T-cell (primary cell): ENCODE measurements at regions not wholly inside any gene's neighbourhood (a gene's known extent, or its start where the extent isn't known, plus 50 kb on each side); places are given as distances from the start of the nearest gene placed in this dataset.

Experiments
- ATAC-seq, 4 experiments: fragments of 200-7000 bp in 3 of 4; fragments of 150-1000 bp in 1 of 4; cut with Tn5 transposase; replicated peaks in 1 of 4; 1 replicate in 3 of 4; 2 replicates in 1 of 4; pipeline ENCODE4 v1.10.0; 2021; ENCODE audit warnings: moderate library complexity in 3 of 4, mild to moderate bottlenecking in 2 of 4, moderate number of reproducible peaks in 1 of 4
- CTCF ChIA-PET, 2 donors: fragments of 300-600 bp; sonication (Branson Sonifier 250); formaldehyde crosslinking; loops; one replicate each; lab custom pipeline; 2022; ENCODE audit warnings: antibody characterized with exemption in 2 of 2; lab: Charles Lee
- POLR2A ChIA-PET, 2 donors: fragments of 300-600 bp; sonication (Branson Sonifier 250); formaldehyde crosslinking; loops; one replicate each; lab custom pipeline; 2022; ENCODE audit warnings: antibody characterized with exemption in 2 of 2; lab: Charles Lee
- DNase-seq, 35 experiments: peaks; one replicate each; pipeline versions ENCODE4 v3.0.0 to v3.0.0-alpha.2; 2013 to 2023
- H3K27ac ChIP-seq: one replicate; pipeline ENCODE4 v1.5.1; 2013; ENCODE audit warnings: low read length
- H3K27me3 ChIP-seq, 2 experiments: replicated peaks in 1 of 2; 1 replicate in 1 of 2; 2 replicates in 1 of 2; pipeline versions ENCODE4 v1.6.1 to v1.7.0; 2013; ENCODE audit warnings: low read length in 1 of 2, mixed read lengths in 1 of 2; ENCODE audit not compliant: control insufficient read depth in 2 of 2, insufficient read depth in 2 of 2; ENCODE audit errors: extremely low read depth in 1 of 2
- H3K36me3 ChIP-seq, 2 donors: 1 replicate in 1 of 2; 2 replicates in 1 of 2; pipeline versions ENCODE4 v1.6.1 to v1.7.0; 2013; ENCODE audit warnings: low read length in 1 of 2; ENCODE audit not compliant: control insufficient read depth in 2 of 2, insufficient read depth in 1 of 2; ENCODE audit errors: extremely low read depth in 1 of 2
- H3K4me1 ChIP-seq, 2 experiments: 1 replicate in 1 of 2; 2 replicates in 1 of 2; pipeline versions ENCODE4 v1.6.1 to v1.7.0; 2013; ENCODE audit warnings: low read length in 2 of 2, mixed read lengths in 1 of 2; ENCODE audit not compliant: insufficient read depth in 2 of 2, control insufficient read depth in 1 of 2; ENCODE audit errors: extremely low read depth in 1 of 2
- H3K4me3 ChIP-seq, 2 donors: 1 replicate in 1 of 2; 2 replicates in 1 of 2; pipeline versions ENCODE4 v1.5.1 to v1.7.0; 2013; ENCODE audit warnings: mild to moderate bottlenecking in 2 of 2, low read length in 1 of 2, moderate library complexity in 1 of 2; ENCODE audit not compliant: control insufficient read depth in 1 of 2; ENCODE audit errors: extremely low read depth in 1 of 2
- H3K9me3 ChIP-seq: 2 replicates; pipeline ENCODE4 v1.7.0; 2013
- H3K27ac Mint-ChIP-seq, 2 donors: one replicate each; pipeline ENCODE4 v1.8.0; 2020 to 2021; ENCODE audit warnings: mild to moderate bottlenecking in 2 of 2, mixed read lengths in 2 of 2
- H3K27me3 Mint-ChIP-seq, 2 donors: one replicate each; pipeline ENCODE4 v1.8.0; 2021 to 2022; ENCODE audit warnings: mixed read lengths in 2 of 2
- H3K36me3 Mint-ChIP-seq: one replicate; pipeline ENCODE4 v1.8.0; 2021; ENCODE audit warnings: mixed read lengths
- H3K4me1 Mint-ChIP-seq, 3 donors: one replicate each; pipeline ENCODE4 v1.8.0; 2020 to 2022; ENCODE audit warnings: mixed read lengths in 3 of 3, mild to moderate bottlenecking in 1 of 3
- H3K4me3 Mint-ChIP-seq, 3 donors: one replicate each; pipeline ENCODE4 v1.8.0; 2020 to 2022; ENCODE audit warnings: mild to moderate bottlenecking in 3 of 3, mixed read lengths in 3 of 3, moderate library complexity in 3 of 3
- H3K9me3 Mint-ChIP-seq, 3 donors: one replicate each; pipeline ENCODE4 v1.8.0; 2020 to 2022; ENCODE audit warnings: mixed read lengths in 3 of 3
- WGBS: methylation state at CpG from one replicate; pipeline ENCODE4 v1.1.5; 2013; ENCODE audit warnings: missing lambda C conversion rate; ENCODE audit not compliant: insufficient coverage; 5-methylcytosine and 5-hydroxymethylcytosine counted together

GRCh38 chr4:24339260-24339659, 245.1 kb downstream of the DHX15 start:
- no peaks in the 10 kb centered on the region for H3K27me3 ChIP-seq
- POLR2A ChIA-PET: interaction anchor here in 1 of 2 donors (0.7 kb wide), 1 partner anchor 26 kb away, joined by 4 read pairs; no protein-coding TSS in a partner anchor
- Mint-ChIP-seq H3K27me3 (peaks cover 0 to 5% of the 10 kb centered on the region in 2 donors), H3K9me3 (peaks cover 0 to 4% (median 4%) of the 10 kb centered on the region in 3 donors), H3K36me3 (no peaks in the 10 kb centered on the region), H3K27ac (no peak overlapping the region), H3K4me3 (no peak overlapping the region), H3K4me1 (no peaks in the 10 kb centered on the region)
- H3K27ac ChIP-seq: no peak overlapping the region
- H3K4me1 ChIP-seq: no peaks in the 10 kb centered on the region
- CTCF ChIA-PET: no interaction called here
- no peaks in the 10 kb centered on the region for H3K9me3 ChIP-seq
- no peak for DNase-seq
- 58% methylated on average over 2 of the region's 5 CpGs for WGBS
- no peak for ATAC-seq
- no peak overlapping the region for H3K4me3 ChIP-seq
- H3K36me3 ChIP-seq: no peaks in the 10 kb centered on the region

GRCh38 chr4:24337451-24338190, 246.7 kb downstream of the DHX15 start:
- no peak overlapping the region for H3K27ac ChIP-seq
- Mint-ChIP-seq H3K9me3 (peaks cover 0 to 4% (median 4%) of the 10 kb centered on the region in 3 donors), H3K4me1 (no peaks in the 10 kb centered on the region), H3K27me3 (peaks cover 0 to 5% of the 10 kb centered on the region in 2 donors), H3K36me3 (no peaks in the 10 kb centered on the region), H3K27ac (no peak overlapping the region), H3K4me3 (no peak overlapping the region)
- H3K27me3 ChIP-seq: no peaks in the 10 kb centered on the region
- no peak overlapping the region for H3K4me3 ChIP-seq
- no peak for DNase-seq
- ChIA-PET CTCF (no interaction called here), POLR2A (no interaction called here)
- H3K9me3 ChIP-seq: no peaks in the 10 kb centered on the region
- no peaks in the 10 kb centered on the region for H3K36me3 ChIP-seq
- no peaks in the 10 kb centered on the region for H3K4me1 ChIP-seq
- 80% methylated on average over 11 of the region's 13 CpGs for WGBS
- no peak for ATAC-seq

GRCh38 chr4:24335616-24336015, 248.7 kb downstream of the DHX15 start:
- Histone ChIP-seq H3K4me3 (no peak overlapping the region), H3K9me3 (no peaks in the 10 kb centered on the region), H3K27ac (no peak overlapping the region), H3K27me3 (no peaks in the 10 kb centered on the region), H3K4me1 (no peaks in the 10 kb centered on the region), H3K36me3 (no peaks in the 10 kb centered on the region)
- DNase-seq (no peak), ATAC-seq (no peak)
- CTCF ChIA-PET: no interaction called here
- Mint-ChIP-seq H3K27ac (no peak overlapping the region), H3K27me3 (peaks cover 0 to 5% of the 10 kb centered on the region in 2 donors), H3K4me3 (no peak overlapping the region), H3K4me1 (no peaks in the 10 kb centered on the region), H3K36me3 (no peaks in the 10 kb centered on the region), H3K9me3 (peaks cover 0 to 4% (median 4%) of the 10 kb centered on the region in 3 donors)
- POLR2A ChIA-PET: no interaction called here
- WGBS: 100% methylated on average over 1 of the region's 4 CpGs

GRCh38 chr4:24334906-24335305, 249.4 kb downstream of the DHX15 start:
- peaks cover 0 to 5% of the 10 kb centered on the region in 2 donors for H3K27me3 Mint-ChIP-seq
- H3K9me3 ChIP-seq: no peaks in the 10 kb centered on the region
- DNase-seq: no peak
- H3K36me3 ChIP-seq: no peaks in the 10 kb centered on the region
- H3K27ac Mint-ChIP-seq: no peak overlapping the region
- no peak overlapping the region for H3K4me3 ChIP-seq
- no peaks in the 10 kb centered on the region for H3K27me3 ChIP-seq
- ATAC-seq: no peak
- no peaks in the 10 kb centered on the region for H3K36me3 Mint-ChIP-seq
- H3K4me1 Mint-ChIP-seq: no peaks in the 10 kb centered on the region
- no CpG with 5 or more reads among the region's 3 CpGs for WGBS
- H3K27ac ChIP-seq: no peak overlapping the region
- H3K9me3 Mint-ChIP-seq: peaks cover 0 to 4% (median 4%) of the 10 kb centered on the region in 3 donors
- CTCF ChIA-PET: no interaction called here
- no peaks in the 10 kb centered on the region for H3K4me1 ChIP-seq
- POLR2A ChIA-PET: no interaction called here
- H3K4me3 Mint-ChIP-seq: no peak overlapping the region

- Mint-ChIP-seq H3K9me3 (peaks cover 0 to 4% (median 0%) of the 10 kb centered on the region in 3 donors), H3K4me1 (no peaks in the 10 kb centered on the region), H3K4me3 (no peak overlapping the region), H3K27me3 (no peaks in the 10 kb centered on the region), H3K36me3 (no peaks in the 10 kb centered on the region), H3K27ac (no peak overlapping the region)
- Histone ChIP-seq H3K27ac (no peak overlapping the region), H3K4me1 (no peaks in the 10 kb centered on the region), H3K9me3 (no peaks in the 10 kb centered on the region), H3K27me3 (no peaks in the 10 kb centered on the region), H3K4me3 (no peak overlapping the region), H3K36me3 (no peaks in the 10 kb centered on the region)
- ChIA-PET CTCF (no interaction called here), POLR2A (no interaction called here)
- ATAC-seq (no peak), DNase-seq (no peak)
Measured at GRCh38 chr4:24330573-24330972, 253.8 kb downstream of the DHX15 start.

GRCh38 chr4:24330172-24330571, 254.2 kb downstream of the DHX15 start:
- ATAC-seq (no peak), DNase-seq (no peak)
- H3K27me3 ChIP-seq: no peaks in the 10 kb centered on the region
- no peak overlapping the region for H3K4me3 ChIP-seq
- Mint-ChIP-seq H3K27me3 (no peaks in the 10 kb centered on the region), H3K4me3 (no peak overlapping the region), H3K27ac (no peak overlapping the region), H3K9me3 (peaks cover 0 to 4% (median 0%) of the 10 kb centered on the region in 3 donors), H3K4me1 (no peaks in the 10 kb centered on the region), H3K36me3 (no peaks in the 10 kb centered on the region)
- no peak overlapping the region for H3K27ac ChIP-seq
- no peaks in the 10 kb centered on the region for H3K9me3 ChIP-seq
- H3K4me1 ChIP-seq: no peaks in the 10 kb centered on the region
- H3K36me3 ChIP-seq: no peaks in the 10 kb centered on the region
- ChIA-PET CTCF (no interaction called here), POLR2A (no interaction called here)
- 8% methylated on average over 1 of the region's 4 CpGs for WGBS
